ENCODE measurements at regions not wholly inside any gene's neighbourhood (a gene's known extent, or its start where the extent isn't known, plus 50 kb on each side); places are given as distances from the start of the nearest gene placed in this dataset.

DNA sequence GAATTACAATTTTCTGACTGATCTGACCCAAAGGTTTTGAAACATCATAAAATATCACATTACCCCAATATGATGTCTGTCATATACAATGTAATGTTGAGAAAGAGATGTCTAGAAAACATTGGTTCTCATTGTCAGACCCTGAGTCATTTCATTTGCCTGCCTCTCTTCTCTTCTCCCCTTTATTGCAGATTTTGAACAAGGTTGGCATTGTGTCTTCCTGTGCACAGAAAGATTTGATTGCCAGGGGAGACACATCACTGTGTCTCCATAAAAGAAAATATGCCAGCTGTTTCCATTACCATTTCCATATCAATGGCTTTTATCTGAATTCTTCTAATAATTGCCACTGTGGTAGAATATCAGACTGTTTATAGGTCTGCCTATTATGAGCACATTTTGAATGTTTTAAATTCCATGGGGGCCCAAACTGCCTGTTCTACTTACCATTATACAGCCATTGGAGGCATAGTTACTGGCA, 65.6 kb downstream of the IFI44 start:
- TF ChIP-seq, protein P1, sequence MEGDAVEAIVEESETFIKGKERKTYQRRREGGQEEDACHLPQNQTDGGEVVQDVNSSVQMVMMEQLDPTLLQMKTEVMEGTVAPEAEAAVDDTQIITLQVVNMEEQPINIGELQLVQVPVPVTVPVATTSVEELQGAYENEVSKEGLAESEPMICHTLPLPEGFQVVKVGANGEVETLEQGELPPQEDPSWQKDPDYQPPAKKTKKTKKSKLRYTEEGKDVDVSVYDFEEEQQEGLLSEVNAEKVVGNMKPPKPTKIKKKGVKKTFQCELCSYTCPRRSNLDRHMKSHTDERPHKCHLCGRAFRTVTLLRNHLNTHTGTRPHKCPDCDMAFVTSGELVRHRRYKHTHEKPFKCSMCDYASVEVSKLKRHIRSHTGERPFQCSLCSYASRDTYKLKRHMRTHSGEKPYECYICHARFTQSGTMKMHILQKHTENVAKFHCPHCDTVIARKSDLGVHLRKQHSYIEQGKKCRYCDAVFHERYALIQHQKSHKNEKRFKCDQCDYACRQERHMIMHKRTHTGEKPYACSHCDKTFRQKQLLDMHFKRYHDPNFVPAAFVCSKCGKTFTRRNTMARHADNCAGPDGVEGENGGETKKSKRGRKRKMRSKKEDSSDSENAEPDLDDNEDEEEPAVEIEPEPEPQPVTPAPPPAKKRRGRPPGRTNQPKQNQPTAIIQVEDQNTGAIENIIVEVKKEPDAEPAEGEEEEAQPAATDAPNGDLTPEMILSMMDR (IDR thresholded peaks at IDR 0.05; ENCODE audit: low read depth, low read length, missing control alignments) = no peak
- no peak overlapping the region for H3K4me3 ChIP-seq (ENCODE audit: low read depth, low read length)
- DNase-seq (ENCODE audit: low read depth) = no peak

DNA sequence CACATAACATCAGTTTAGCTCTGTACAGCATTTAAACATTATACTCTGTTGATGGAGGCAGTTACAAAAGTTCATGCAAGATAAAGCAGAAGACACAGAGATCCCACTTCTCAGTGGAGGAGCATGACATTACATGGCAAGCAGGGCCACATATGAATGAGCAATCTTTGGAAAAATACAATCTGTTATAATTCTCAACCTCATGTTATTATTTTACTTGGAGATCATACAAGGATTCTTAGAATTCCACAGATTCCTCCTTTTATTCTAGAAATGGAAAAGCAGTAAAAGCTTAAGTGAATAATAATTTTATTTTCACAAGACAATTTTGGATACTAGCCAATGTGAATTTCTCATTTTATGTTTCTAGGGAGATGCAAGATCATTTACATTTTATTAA, 66.6 kb downstream of the IFI44 start:
- TF ChIP-seq, protein P1 (IDR thresholded peaks at IDR 0.05; ENCODE audit: low read depth, low read length, missing control alignments) = no peak
- DNase-seq (ENCODE audit: low read depth) = no peak
- no peak overlapping the region for H3K4me3 ChIP-seq (ENCODE audit: low read depth, low read length)

DNA sequence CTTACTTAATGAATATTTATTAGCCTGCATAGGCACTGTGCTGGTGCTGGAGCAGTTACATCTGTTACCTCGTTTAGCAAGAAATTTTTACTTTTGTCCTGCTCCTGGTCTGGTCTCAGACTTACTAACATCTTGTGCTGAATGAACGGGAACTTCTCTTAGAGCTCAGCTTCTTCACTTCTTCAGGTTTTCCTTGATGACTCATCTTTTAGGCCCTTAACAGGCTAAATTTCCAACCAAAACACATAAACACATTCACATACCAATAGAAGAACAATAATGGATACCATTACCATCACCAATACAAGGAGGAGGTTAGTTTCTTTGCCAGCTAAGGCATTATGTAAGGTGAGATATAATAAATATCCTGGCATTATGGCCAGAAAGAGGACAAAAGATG, 68.9 kb downstream of the IFI44 start:
- H3K4me3 ChIP-seq (ENCODE audit: low read depth, low read length) = no peak overlapping the region
- DNase-seq (ENCODE audit: low read depth) = no peak
- TF ChIP-seq, protein P1 (IDR thresholded peaks at IDR 0.05; ENCODE audit: low read depth, low read length, missing control alignments) = no peak

DNA sequence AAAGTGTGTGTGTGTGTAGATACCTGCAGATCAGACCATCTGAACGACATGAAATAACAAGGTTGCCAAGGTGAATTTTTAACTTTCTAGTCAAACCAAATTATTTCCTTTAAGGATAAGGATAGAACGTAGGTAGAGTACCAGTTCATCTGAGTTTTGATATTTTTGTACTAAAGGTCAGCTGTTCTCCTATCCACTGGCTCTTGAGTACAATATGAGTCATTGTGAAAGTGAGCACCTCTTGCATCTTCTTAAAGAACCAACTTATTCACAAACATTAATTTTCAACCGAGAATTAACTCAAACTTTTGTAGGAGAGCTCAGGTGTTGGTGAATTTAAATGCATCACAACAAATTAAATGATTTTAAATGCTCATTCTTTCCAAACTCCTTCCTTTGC, 71.5 kb downstream of the IFI44 start:
- no peak for DNase-seq (ENCODE audit: low read depth)
- TF ChIP-seq, protein P1 (IDR thresholded peaks at IDR 0.05; ENCODE audit: low read depth, low read length, missing control alignments) = no peak
- H3K4me3 ChIP-seq (ENCODE audit: low read depth, low read length) = no peak overlapping the region

DNA sequence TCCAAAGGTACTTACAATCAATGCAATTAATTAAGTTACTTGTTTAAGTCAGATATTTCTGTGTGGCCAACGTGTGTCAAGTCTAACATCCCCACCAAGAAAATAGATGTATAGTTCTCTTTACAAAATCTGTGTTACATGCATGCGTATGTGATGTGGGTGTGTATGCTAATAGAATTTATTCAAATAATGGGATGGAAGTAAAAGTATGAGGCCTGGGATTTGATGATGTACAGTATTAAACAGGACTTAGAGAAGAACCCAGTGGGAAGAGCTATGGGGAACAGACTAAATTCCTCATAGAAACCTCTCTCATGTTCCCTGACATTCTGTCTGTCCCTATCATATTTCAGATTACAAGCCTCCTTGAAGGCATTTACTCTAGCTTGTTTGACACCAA, 72.5 kb downstream of the IFI44 start:
- no peak for DNase-seq (ENCODE audit: low read depth)
- no peak overlapping the region for H3K4me3 ChIP-seq (ENCODE audit: low read depth, low read length)
- TF ChIP-seq, protein P1 (IDR thresholded peaks at IDR 0.05; ENCODE audit: low read depth, low read length, missing control alignments) = no peak

DNA sequence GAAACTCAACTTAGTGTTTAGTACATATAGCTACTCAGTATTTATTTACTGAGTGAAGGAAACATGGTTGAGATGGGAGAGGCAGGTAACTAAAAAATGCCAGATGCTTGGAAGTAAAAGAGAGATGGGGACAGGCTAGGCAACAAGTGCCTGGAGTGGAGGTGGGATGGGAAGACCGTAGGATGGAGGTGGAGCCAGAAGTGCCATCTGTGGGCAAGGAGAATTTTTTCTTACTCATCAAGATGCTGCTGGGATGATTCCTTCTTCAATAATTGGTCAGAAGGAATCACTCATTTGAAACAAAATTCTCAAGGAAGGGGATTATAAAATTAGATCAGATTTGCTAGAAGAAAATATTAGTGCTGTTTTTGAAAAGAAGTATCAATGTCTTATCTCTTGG, 72.9 kb downstream of the IFI44 start:
- H3K4me3 ChIP-seq (ENCODE audit: low read depth, low read length) = no peak overlapping the region
- DNase-seq (ENCODE audit: low read depth) = no peak
- TF ChIP-seq, protein P1 (IDR thresholded peaks at IDR 0.05; ENCODE audit: low read depth, low read length, missing control alignments) = no peak

DNA sequence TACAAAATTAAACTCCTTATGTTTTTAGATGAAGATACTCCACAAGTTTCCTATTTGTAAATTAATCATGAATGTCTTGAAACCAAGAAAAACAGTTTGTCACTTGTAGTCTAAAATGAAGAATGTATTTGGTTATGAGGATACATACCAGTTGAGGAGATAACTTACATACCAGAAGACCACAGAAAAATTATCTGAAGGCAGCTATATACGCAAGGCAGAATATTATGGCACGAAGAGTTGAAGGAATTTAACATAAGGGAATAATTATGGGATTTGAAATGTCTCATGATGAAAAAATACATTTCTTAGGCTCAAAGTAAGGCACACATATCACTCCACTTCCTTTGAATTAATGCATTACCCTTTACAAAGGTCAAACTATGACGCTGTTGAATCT, 73.3 kb downstream of the IFI44 start:
- no peak for DNase-seq (ENCODE audit: low read depth)
- H3K4me3 ChIP-seq (ENCODE audit: low read depth, low read length) = no peak overlapping the region
- TF ChIP-seq, protein P1 (IDR thresholded peaks at IDR 0.05; ENCODE audit: low read depth, low read length, missing control alignments) = no peak

Measured in GM12864 (cell line).